ENCODE measurements at regions not wholly inside any gene's neighbourhood (a gene's known extent, or its start where the extent isn't known, plus 50 kb on each side); places are given as distances from the start of the nearest gene placed in this dataset.
A peak's percentile ranks its signal among the peaks of the same experiment; 100 is the strongest.

GRCh38 chr11:87421422-87421821, 383.7 kb downstream of the TMEM135 start:
- Histone ChIP-seq H3K4me3 (ENCODE audit: extremely low read depth in 1 of 4, insufficient read depth in 2 of 4, low read depth in 3 of 4, low read length in 4 of 4) (no peak overlapping the region), H2BK15ac (ENCODE audit: low read length) (no peak overlapping the region), H3K23ac (ENCODE audit: insufficient read length) (no peak overlapping the region), H3K23me2 (ENCODE audit: low read depth, low read length) (no peaks in the 10 kb centered on the region; the same call in 1 of the 2 replicates), H2BK5ac (ENCODE audit: low read depth, low read length) (no peak overlapping the region), H2BK120ac (replicated peaks; ENCODE audit: low read depth, low read length) (no peak overlapping the region), H3K56ac (replicated peaks; ENCODE audit: insufficient read length, low read depth, low read length) (no peak overlapping the region), H3K4ac (replicated peaks; ENCODE audit: insufficient read length, low read depth, low read length) (no peak overlapping the region), H3K18ac (ENCODE audit: extremely low read depth, low read length) (no peak overlapping the region), H3K4me2 (ENCODE audit: insufficient read depth in 1 of 2, low read depth in 2 of 2, low read length in 2 of 2) (no peak overlapping the region), H3K27me3 (replicated peaks in 1 of 4; ENCODE audit: control insufficient read depth in 3 of 4, extremely low read depth in 1 of 4, insufficient read depth in 3 of 4, low read length in 3 of 4) (no peaks in the 10 kb centered on the region), H3K9me3 (ENCODE audit: insufficient read depth in 2 of 2, low read depth in 1 of 2, low read length in 1 of 2) (no peaks in the 10 kb centered on the region), H2AFZ (ENCODE audit: low read length) (no peak overlapping the region), H2BK20ac (ENCODE audit: low read length) (no peak overlapping the region), H3K79me2 (ENCODE audit: control insufficient read depth in 1 of 2, insufficient read depth in 2 of 2, low read length in 2 of 2) (no peaks in the 10 kb centered on the region), H4K5ac (ENCODE audit: insufficient read length, low read depth, low read length) (no peak overlapping the region), H3K27ac (ENCODE audit: low read depth, low read length) (no peak overlapping the region), H4K20me1 (replicated peaks in 1 of 2; ENCODE audit: control insufficient read depth in 1 of 2, insufficient read depth in 2 of 2, low read length in 2 of 2) (no peaks in the 10 kb centered on the region), H3K36me3 (ENCODE audit: control insufficient read depth in 2 of 4, insufficient read depth in 4 of 4, low read length in 3 of 4) (no peaks in the 10 kb centered on the region), H4K8ac (ENCODE audit: extremely low read depth, insufficient read depth, low read length) (no peak overlapping the region), H2AK5ac (ENCODE audit: low read depth, low read length) (no peak overlapping the region), H3K14ac (ENCODE audit: insufficient read length) (no peak overlapping the region), H3K79me1 (ENCODE audit: low read depth, low read length) (no peaks in the 10 kb centered on the region), H2BK12ac (ENCODE audit: low read depth, low read length) (no peak overlapping the region), H4K91ac (replicated peaks; ENCODE audit: insufficient read length, low read length) (no peak overlapping the region), H3K9ac (replicated peaks in 1 of 4; ENCODE audit: extremely low read depth in 1 of 4, low read depth in 3 of 4, low read length in 3 of 4) (no peak overlapping the region), H3K4me1 (replicated peaks in 1 of 4; ENCODE audit: control insufficient read depth in 3 of 4, insufficient read depth in 4 of 4, low read length in 3 of 4) (no peaks in the 10 kb centered on the region)
- peak; percentile 98 for FAIRE-seq
- peak; percentile 44 to 60 for DNase-seq (ENCODE audit: low read depth in 1 of 2, low spot score in 2 of 2)
- POLR2A ChIA-PET (ENCODE audit: partially characterized antibody), result interaction anchor here (0.5 kb wide), 1 partner anchor 390 kb away, joined by 3 read pairs; no protein-coding TSS in a partner anchor
- CTCF ChIA-PET (ENCODE audit: partially characterized antibody), result interaction anchor here (0.7 to 10.3 kb wide), 43 partner anchors 10 to 554 kb away, joined by 3 to 192 read pairs (median 4); no protein-coding TSS in a partner anchor
- 51% methylated on average over 2 of the region's 2 CpGs; no CpG with 5 or more reads in 1 of the 2 experiments for whole genome bisulfite sequencing, 2 experiments (ENCODE audit: extremely low coverage in 1 of 2, insufficient coverage in 1 of 2, insufficient read length in 1 of 2, insufficient replicate concordance in 2 of 2, low coverage in 1 of 2, low lambda C conversion rate in 2 of 2, missing lambda C conversion rate in 1 of 2)
- TF ChIP-seq RAD21 (IDR thresholded peaks at IDR 0.05 in 1 of 2, conservative IDR thresholded peaks at IDR 0.05 in 1 of 2; ENCODE audit: low read depth in 2 of 2, low read length in 2 of 2), result peak; percentile 86 to 87
- TF ChIP-seq CTCF (IDR thresholded peaks at IDR 0.05; ENCODE audit: control extremely low read depth in 1 of 3, insufficient read depth in 1 of 3, low read depth in 1 of 3, low read length in 3 of 3), result peak; percentile 15 to 86 (median 54)
- no peak for TF ChIP-seq SP1 (IDR thresholded peaks at IDR 0.05; ENCODE audit: low read depth, low read length)
